GM20000 (cell line): ENCODE measurements at regions not wholly inside any gene's neighbourhood (a gene's known extent, or its start where the extent isn't known, plus 50 kb on each side); places are given as distances from the start of the nearest gene placed in this dataset.

ENCODE experiments used
- DNase-seq: peaks from one replicate; pipeline ENCODE4 v3.0.0; 2012; ENCODE audit warnings: low spot score
- CTCF ChIP-seq: IDR thresholded peaks from 2 replicates; pipeline ENCODE4 v1.5.1; 2012; ENCODE audit warnings: mild to moderate bottlenecking, control low read depth; ENCODE audit errors: extremely low read depth, missing control alignments

- no peak for DNase-seq
- no peak for TF ChIP-seq CTCF
These were observed 251.3 kb upstream of the HES1 start for GRCh38 chr3:193884652-193885051.

- no peak for DNase-seq
- TF ChIP-seq CTCF, result no peak
These were observed 250.1 kb upstream of the HES1 start for GRCh38 chr3:193885832-193886231.

- no peak for TF ChIP-seq CTCF
- no peak for DNase-seq
These were observed 245.7 kb upstream of the HES1 start for GRCh38 chr3:193890016-193890897.

- no peak for TF ChIP-seq CTCF
These were observed 241.7 kb upstream of the HES1 start for GRCh38 chr3:193894121-193894863.

GRCh38 chr3:193895409-193895808 lies 240.5 kb upstream of the HES1 start:
- TF ChIP-seq CTCF, result no peak

More at GRCh38 chr3:193894121-193894863, 241.7 kb upstream of the HES1 start:
- DNase-seq, result no peak

GRCh38 chr3:193896419-193896818 lies 239.5 kb upstream of the HES1 start:
- TF ChIP-seq CTCF, result no peak

More at GRCh38 chr3:193895409-193895808, 240.5 kb upstream of the HES1 start:
- no peak for DNase-seq

GRCh38 chr3:193897288-193897687 lies 238.7 kb upstream of the HES1 start:
- no peak for TF ChIP-seq CTCF
- DNase-seq, result no peak

More at GRCh38 chr3:193896419-193896818, 239.5 kb upstream of the HES1 start:
- no peak for DNase-seq
